ENCODE measurements at regions not wholly inside any gene's neighbourhood (a gene's known extent, or its start where the extent isn't known, plus 50 kb on each side); places are given as distances from the start of the nearest gene placed in this dataset.
"Not testable (repeated sequence)": the region's sequence is repeated elsewhere in the genome, so short reads cannot be mapped to it uniquely, and the experiment has no call there.

GRCh38 chr2:20949256-20949655, 94.6 kb downstream of the APOB start:
- no peak for DNase-seq (ENCODE audit: low read depth)
- TF ChIP-seq, protein P1, sequence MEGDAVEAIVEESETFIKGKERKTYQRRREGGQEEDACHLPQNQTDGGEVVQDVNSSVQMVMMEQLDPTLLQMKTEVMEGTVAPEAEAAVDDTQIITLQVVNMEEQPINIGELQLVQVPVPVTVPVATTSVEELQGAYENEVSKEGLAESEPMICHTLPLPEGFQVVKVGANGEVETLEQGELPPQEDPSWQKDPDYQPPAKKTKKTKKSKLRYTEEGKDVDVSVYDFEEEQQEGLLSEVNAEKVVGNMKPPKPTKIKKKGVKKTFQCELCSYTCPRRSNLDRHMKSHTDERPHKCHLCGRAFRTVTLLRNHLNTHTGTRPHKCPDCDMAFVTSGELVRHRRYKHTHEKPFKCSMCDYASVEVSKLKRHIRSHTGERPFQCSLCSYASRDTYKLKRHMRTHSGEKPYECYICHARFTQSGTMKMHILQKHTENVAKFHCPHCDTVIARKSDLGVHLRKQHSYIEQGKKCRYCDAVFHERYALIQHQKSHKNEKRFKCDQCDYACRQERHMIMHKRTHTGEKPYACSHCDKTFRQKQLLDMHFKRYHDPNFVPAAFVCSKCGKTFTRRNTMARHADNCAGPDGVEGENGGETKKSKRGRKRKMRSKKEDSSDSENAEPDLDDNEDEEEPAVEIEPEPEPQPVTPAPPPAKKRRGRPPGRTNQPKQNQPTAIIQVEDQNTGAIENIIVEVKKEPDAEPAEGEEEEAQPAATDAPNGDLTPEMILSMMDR (IDR thresholded peaks at IDR 0.05; ENCODE audit: insufficient read depth, low read depth, low read length, missing control alignments) = no peak
- H3K4me3 ChIP-seq (ENCODE audit: low read length) = no peak overlapping the region

GRCh38 chr2:20946468-20946867, 97.4 kb downstream of the APOB start:
- DNase-seq (ENCODE audit: low read depth) = no peak
- TF ChIP-seq, protein P1 (IDR thresholded peaks at IDR 0.05; ENCODE audit: insufficient read depth, low read depth, low read length, missing control alignments) = no peak
- no peak overlapping the region for H3K4me3 ChIP-seq (ENCODE audit: low read length)

DNA sequence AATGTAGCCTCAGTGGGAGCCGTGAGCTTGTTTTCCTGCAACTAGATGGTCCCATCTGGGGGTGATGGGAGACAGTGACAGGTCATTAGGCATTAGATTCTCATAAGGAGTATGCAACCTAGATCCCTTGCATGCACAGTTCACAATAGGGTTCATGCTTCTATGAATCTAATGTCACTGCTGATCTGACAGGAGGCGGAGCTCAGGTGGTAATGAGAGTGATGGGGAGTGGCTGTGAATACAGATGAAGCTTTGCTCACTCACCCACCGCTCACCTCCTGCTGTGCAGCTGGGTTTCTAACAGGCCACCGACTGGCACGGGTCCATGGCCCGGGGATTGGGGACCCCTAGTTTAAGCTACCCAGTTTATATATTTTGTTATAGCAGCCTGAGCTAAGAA, 100.2 kb downstream of the APOB start:
- DNase-seq (ENCODE audit: low read depth); H3K4me3 ChIP-seq (ENCODE audit: low read length): not testable (repeated sequence)

GRCh38 chr2:20942646-20943125, 101.2 kb downstream of the APOB start:
- TF ChIP-seq, protein P1 (IDR thresholded peaks at IDR 0.05; ENCODE audit: insufficient read depth, low read depth, low read length, missing control alignments) = no peak
- no peak for DNase-seq (ENCODE audit: low read depth)
- H3K4me3 ChIP-seq (ENCODE audit: low read length) = no peak overlapping the region

DNA sequence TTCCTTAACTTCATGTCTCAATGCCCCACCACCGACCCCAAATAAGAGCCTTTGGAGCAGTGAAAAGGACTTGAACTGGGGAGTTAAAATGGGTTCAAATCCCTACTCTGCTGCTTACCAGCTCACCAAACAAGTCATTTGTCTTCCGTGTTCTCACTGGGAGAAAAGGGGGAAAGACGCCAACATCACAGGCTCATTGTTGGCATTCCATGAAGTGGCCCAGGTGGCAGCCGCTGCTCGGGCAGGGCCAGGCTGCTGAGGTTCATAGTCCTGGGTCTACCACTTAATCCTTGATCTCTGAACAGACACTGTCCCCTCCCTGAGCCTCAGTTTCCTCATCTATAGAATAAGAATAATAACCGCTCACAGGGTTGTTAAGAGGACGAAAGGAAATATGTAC, 103.0 kb downstream of the APOB start:
- DNase-seq (ENCODE audit: low read depth) = no peak
- no peak overlapping the region for H3K4me3 ChIP-seq (ENCODE audit: low read length)
- TF ChIP-seq, protein P1 (IDR thresholded peaks at IDR 0.05; ENCODE audit: insufficient read depth, low read depth, low read length, missing control alignments) = no peak

DNA sequence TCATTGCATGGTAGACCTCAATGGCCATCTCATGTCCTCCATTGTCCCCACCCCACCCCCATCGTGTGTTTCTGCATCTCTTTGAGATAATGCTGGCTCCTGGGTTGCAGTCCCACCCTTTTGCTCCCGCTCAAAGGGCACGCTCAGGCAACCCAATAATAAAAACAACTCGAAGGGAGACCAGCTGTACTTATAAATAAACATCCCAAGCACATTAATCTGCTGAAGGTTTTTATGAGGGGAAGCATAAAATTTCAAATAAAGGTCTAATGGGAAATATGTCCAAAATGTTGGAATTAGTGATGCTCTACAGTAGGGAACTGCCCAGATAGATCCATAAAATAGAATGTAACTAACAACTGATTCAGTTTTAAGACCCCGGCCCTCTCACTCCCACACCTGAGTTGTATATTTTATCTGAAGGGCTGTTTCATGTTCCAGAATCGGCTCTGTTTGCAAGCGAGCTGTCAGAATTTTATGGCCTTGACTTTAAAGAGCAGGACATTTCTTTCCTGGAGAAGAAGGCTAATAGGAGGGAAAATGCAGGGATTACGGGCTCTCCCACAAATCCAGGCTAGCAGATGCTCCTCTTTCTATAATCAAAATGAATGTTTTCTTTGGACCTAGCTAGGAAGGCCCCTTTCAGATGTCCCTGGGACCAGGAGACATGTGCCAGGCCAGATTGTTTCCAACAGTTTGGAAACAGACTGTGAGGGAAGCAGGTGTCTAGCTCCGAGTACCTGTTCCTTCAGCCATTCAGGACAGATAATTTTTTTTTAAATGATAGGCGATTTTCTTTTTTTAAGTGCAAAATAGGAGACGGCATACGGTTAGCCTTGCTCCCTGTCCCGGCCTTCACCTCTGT, 103.7 kb downstream of the APOB start:
- TF ChIP-seq, protein P1 (IDR thresholded peaks at IDR 0.05; ENCODE audit: insufficient read depth, low read depth, low read length, missing control alignments) = no peak
- DNase-seq (ENCODE audit: low read depth) = no peak
- H3K4me3 ChIP-seq (ENCODE audit: low read length) = no peak overlapping the region

GRCh38 chr2:20937353-20937752, 106.5 kb downstream of the APOB start:
- no peak overlapping the region for H3K4me3 ChIP-seq (ENCODE audit: low read length)
- DNase-seq (ENCODE audit: low read depth) = no peak
- TF ChIP-seq, protein P1 (IDR thresholded peaks at IDR 0.05; ENCODE audit: insufficient read depth, low read depth, low read length, missing control alignments) = no peak

Data from epithelial cell of esophagus (primary cell).